ENCODE measurements at regions not wholly inside any gene's neighbourhood (a gene's known extent, or its start where the extent isn't known, plus 50 kb on each side); places are given as distances from the start of the nearest gene placed in this dataset.
"Not testable (repeated sequence)": the region's sequence is repeated elsewhere in the genome, so short reads cannot be mapped to it uniquely, and the experiment has no call there.

GRCh38 chr3:87706176-87706575, 352.6 kb downstream of the CGGBP1 start:
- no peak for DNase-seq

GRCh38 chr3:87702600-87702999, 356.2 kb downstream of the CGGBP1 start:
- DNase-seq, result no peak

GRCh38 chr3:87696124-87697013, 362.4 kb downstream of the CGGBP1 start:
- no peak for DNase-seq

GRCh38 chr3:87694678-87695077, 364.1 kb downstream of the CGGBP1 start:
- DNase-seq, result no peak

GRCh38 chr3:87691109-87691508, 367.7 kb downstream of the CGGBP1 start:
- DNase-seq, result no peak

GRCh38 chr3:87678984-87679660, 379.7 kb downstream of the CGGBP1 start:
- not testable (repeated sequence) for DNase-seq

- DNase-seq, result no peak
These were observed 384.2 kb downstream of the CGGBP1 start for GRCh38 chr3:87674397-87675161.

- no peak for DNase-seq
These were observed 385.7 kb downstream of the CGGBP1 start for GRCh38 chr3:87673132-87673531.

GRCh38 chr3:87654184-87654583, 377.8 kb upstream of the POU1F1 start:
- DNase-seq, result no peak

GRCh38 chr3:87653138-87653537, 376.8 kb upstream of the POU1F1 start:
- not testable (repeated sequence) for DNase-seq

GRCh38 chr3:87634426-87634825, 358.0 kb upstream of the POU1F1 start:
- no peak for DNase-seq

GRCh38 chr3:87627316-87627715, 350.9 kb upstream of the POU1F1 start:
- DNase-seq, result no peak

- no peak for DNase-seq
These were observed 350.2 kb upstream of the POU1F1 start for GRCh38 chr3:87626546-87626945.

GRCh38 chr3:87625876-87626275, 349.5 kb upstream of the POU1F1 start:
- no peak for DNase-seq

GRCh38 chr3:87624860-87625259, 348.5 kb upstream of the POU1F1 start:
- DNase-seq, result no peak

GRCh38 chr3:87621667-87622066, 345.3 kb upstream of the POU1F1 start:
- no peak for DNase-seq

- DNase-seq, result no peak
These were observed 339.1 kb upstream of the POU1F1 start for GRCh38 chr3:87615506-87615905.

- no peak for DNase-seq
These were observed 338.6 kb upstream of the POU1F1 start for GRCh38 chr3:87614998-87615397.

- DNase-seq, result no peak
These were observed 330.9 kb upstream of the POU1F1 start for GRCh38 chr3:87607234-87607633.

- no peak for DNase-seq
These were observed 319.4 kb upstream of the POU1F1 start for GRCh38 chr3:87595798-87596197.

GRCh38 chr3:87581240-87581639, 304.9 kb upstream of the POU1F1 start:
- DNase-seq, result no peak

- no peak for DNase-seq
These were observed 300.4 kb upstream of the POU1F1 start for GRCh38 chr3:87576752-87577151.

- DNase-seq, result no peak
These were observed 299.2 kb upstream of the POU1F1 start for GRCh38 chr3:87575550-87575949.

GRCh38 chr3:87568331-87568730, 291.9 kb upstream of the POU1F1 start:
- DNase-seq, result no peak

Data from 8988T (cell line).